SK-N-SH treated with all-trans-retinoic acid at 6 μM for 48 hours (cell line): ENCODE measurements at regions not wholly inside any gene's neighbourhood (a gene's known extent, or its start where the extent isn't known, plus 50 kb on each side); places are given as distances from the start of the nearest gene placed in this dataset.

ENCODE experiments used
- OSR1 ChIP-seq: fragments of 250-450 bp; sonication (Bioruptor Pico); IDR thresholded peaks from 2 replicates; pipeline ENCODE4 v1.8.0; 2022; ENCODE audit warnings: moderate library complexity, mild to moderate bottlenecking, inconsistent platforms
- TCF4 ChIP-seq: fragments of 250-450 bp; sonication (Bioruptor Pico); IDR thresholded peaks from 2 replicates; pipeline ENCODE4 v1.8.0; 2021; ENCODE audit warnings: mild to moderate bottlenecking, moderate library complexity, borderline replicate concordance
- TOX ChIP-seq: fragments of 250-450 bp; sonication (Bioruptor Pico); IDR thresholded peaks from 2 replicates; pipeline ENCODE4 v1.8.0; 2021; ENCODE audit warnings: mild to moderate bottlenecking, moderate library complexity, borderline replicate concordance
- ZFP3 ChIP-seq: fragments of 250-450 bp; sonication (Bioruptor Pico); IDR thresholded peaks from 2 replicates; pipeline ENCODE4 v1.5.0; 2020; ENCODE audit warnings: mild to moderate bottlenecking, moderate library complexity
- ZNF565 ChIP-seq: fragments of 450-650 bp; formaldehyde crosslinking; conservative IDR thresholded peaks from 2 replicates; pipeline ENCODE4 v1.5.0; 2020; ENCODE audit warnings: low read depth, mild to moderate bottlenecking, moderate library complexity
- ZNF8 ChIP-seq: fragments of 450-650 bp; formaldehyde crosslinking; IDR thresholded peaks from 2 replicates; pipeline ENCODE4 v1.5.0; 2020; ENCODE audit warnings: mild to moderate bottlenecking, moderate library complexity
- TF ChIP-seq, protein P1 (sequence below): fragments of 250-450 bp; sonication (Bioruptor Pico); IDR thresholded peaks from 2 replicates; pipeline ENCODE4 v1.5.1; 2021; ENCODE audit warnings: mild to moderate bottlenecking, moderate library complexity

DNA sequence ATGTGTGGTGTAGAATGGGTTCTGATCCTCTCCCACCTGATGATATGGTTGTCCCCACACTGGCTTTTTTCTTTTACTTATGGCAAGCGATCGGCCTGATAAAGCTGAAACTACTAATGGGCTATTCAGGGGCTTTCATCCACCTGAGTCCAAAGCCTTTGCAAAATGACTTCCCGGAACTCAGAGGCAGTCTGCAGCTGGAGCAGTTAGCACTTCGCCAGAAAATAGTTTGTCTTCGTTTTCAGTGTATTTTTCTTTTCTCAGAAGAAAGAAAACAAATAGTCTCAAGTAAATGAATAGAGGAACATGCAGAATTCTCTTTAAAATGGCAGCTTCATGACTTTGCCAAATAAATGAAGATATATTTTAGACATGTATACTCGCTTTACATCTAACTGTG is 306.0 kb upstream of the ADAMTS9 start:
- TF ChIP-seq OSR1 (no peak), ZNF8 (CRISPR knock-in tag) (no peak), TCF4 (CRISPR knock-in tag) (no peak), ZFP3 (no peak), TOX (CRISPR knock-in tag) (no peak), ZNF565 (no peak)
- TF ChIP-seq, protein P1, sequence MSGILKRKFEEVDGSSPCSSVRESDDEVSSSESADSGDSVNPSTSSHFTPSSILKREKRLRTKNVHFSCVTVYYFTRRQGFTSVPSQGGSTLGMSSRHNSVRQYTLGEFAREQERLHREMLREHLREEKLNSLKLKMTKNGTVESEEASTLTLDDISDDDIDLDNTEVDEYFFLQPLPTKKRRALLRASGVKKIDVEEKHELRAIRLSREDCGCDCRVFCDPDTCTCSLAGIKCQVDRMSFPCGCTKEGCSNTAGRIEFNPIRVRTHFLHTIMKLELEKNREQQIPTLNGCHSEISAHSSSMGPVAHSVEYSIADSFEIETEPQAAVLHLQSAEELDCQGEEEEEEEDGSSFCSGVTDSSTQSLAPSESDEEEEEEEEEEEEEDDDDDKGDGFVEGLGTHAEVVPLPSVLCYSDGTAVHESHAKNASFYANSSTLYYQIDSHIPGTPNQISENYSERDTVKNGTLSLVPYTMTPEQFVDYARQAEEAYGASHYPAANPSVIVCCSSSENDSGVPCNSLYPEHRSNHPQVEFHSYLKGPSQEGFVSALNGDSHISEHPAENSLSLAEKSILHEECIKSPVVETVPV: no peak
